Hepatocyte (in vitro differentiated cells): ENCODE measurements at regions not wholly inside any gene's neighbourhood (a gene's known extent, or its start where the extent isn't known, plus 50 kb on each side); places are given as distances from the start of the nearest gene placed in this dataset.

Experiments used
- DNase-seq: peaks from one replicate; pipeline ENCODE4 v3.0.0-alpha.2; 2016; ENCODE audit warnings: low spot score
- H2AFZ ChIP-seq: fragments of 200-600 bp; sonication (generic); 2 replicates; pipeline ENCODE4 v1.6.0; 2016; ENCODE audit warnings: antibody characterized with exemption, mild to moderate bottlenecking
- H3K27ac ChIP-seq: fragments of 200-600 bp; sonication (generic); 2 replicates; pipeline ENCODE4 v1.5.1; 2016; ENCODE audit warnings: mild to moderate bottlenecking
- H3K27me3 ChIP-seq: fragments of 200-600 bp; sonication (generic); 2 replicates; pipeline ENCODE4 v1.6.1; 2016
- H3K36me3 ChIP-seq: fragments of 200-600 bp; sonication (generic); replicated peaks from 2 replicates; pipeline ENCODE4 v1.5.1; 2016; ENCODE audit warnings: low read depth; ENCODE audit not compliant: insufficient read depth
- H3K4me1 ChIP-seq: fragments of 200-600 bp; sonication (generic); 2 replicates; pipeline ENCODE4 v1.5.1; 2016; ENCODE audit warnings: mild to moderate bottlenecking, moderate library complexity; ENCODE audit not compliant: insufficient read depth
- H3K4me2 ChIP-seq: fragments of 200-600 bp; sonication (generic); 2 replicates; pipeline ENCODE4 v1.6.0; 2016
- H3K4me3 ChIP-seq: fragments of 200-600 bp; sonication (generic); 2 replicates; pipeline ENCODE4 v1.5.1; 2016; ENCODE audit warnings: mild to moderate bottlenecking
- H3K79me2 ChIP-seq: fragments of 200-600 bp; sonication (generic); 2 replicates; pipeline ENCODE4 v1.6.0; 2017; ENCODE audit warnings: mild to moderate bottlenecking
- H3K9me2 ChIP-seq: fragments of 200-600 bp; sonication (generic); replicated peaks from 2 replicates; pipeline ENCODE4 v1.6.0; 2017; ENCODE audit warnings: mild to moderate bottlenecking; ENCODE audit not compliant: insufficient read depth
- H3K9me3 ChIP-seq: fragments of 200-600 bp; sonication (generic); 2 replicates; pipeline ENCODE4 v1.5.1; 2016; ENCODE audit warnings: low read depth, mild to moderate bottlenecking
- H4K20me1 ChIP-seq: fragments of 200-600 bp; sonication (generic); 2 replicates; pipeline ENCODE4 v1.6.0; 2016; ENCODE audit warnings: mild to moderate bottlenecking; ENCODE audit not compliant: insufficient read depth, poor library complexity, severe bottlenecking
- CTCF ChIP-seq: fragments of 200-600 bp; sonication (generic); IDR thresholded peaks from 2 replicates; pipeline ENCODE4 v1.5.1; 2016; ENCODE audit warnings: antibody characterized with exemption, mild to moderate bottlenecking; ENCODE audit not compliant: poor library complexity
- EZH2 ChIP-seq: fragments of 200-600 bp; sonication (generic); IDR thresholded peaks from 2 replicates; pipeline ENCODE4 v1.6.1; 2016; ENCODE audit warnings: antibody characterized with exemption, mild to moderate bottlenecking, borderline replicate concordance
- EZH2phosphoT487 ChIP-seq: fragments of 200-600 bp; sonication (generic); IDR thresholded peaks from one replicate; pipeline ENCODE4 v1.6.1; 2018; ENCODE audit warnings: antibody characterized with exemption, mild to moderate bottlenecking, low read depth, moderate library complexity; ENCODE audit not compliant: unreplicated experiment, severe bottlenecking
- WGBS: methylation state at CpG from one replicate; pipeline ENCODE4 v1.1.6; 2016; ENCODE audit warnings: low lambda C conversion rate; ENCODE audit errors: missing lambda C conversion rate; 5-methylcytosine and 5-hydroxymethylcytosine counted together

- Histone ChIP-seq H3K4me2 (no peak overlapping the region), H3K79me2 (no peaks in the 10 kb centered on the region), H3K36me3 (no peaks in the 10 kb centered on the region), H4K20me1 (no peaks in the 10 kb centered on the region), H3K27ac (no peak overlapping the region), H3K27me3 (no peaks in the 10 kb centered on the region), H3K9me2 (no peaks in the 10 kb centered on the region), H3K4me3 (no peak overlapping the region), H2AFZ (no peak overlapping the region), H3K9me3 (no peaks in the 10 kb centered on the region), H3K4me1 (peaks cover 22% of the 10 kb centered on the region)
- 98% methylated on average over 5 of the region's 5 CpGs for WGBS
- DNase-seq, result no peak
- TF ChIP-seq EZH2, result no peak
- TF ChIP-seq EZH2phosphoT487, result no peak
- TF ChIP-seq CTCF, result no peak
Measured at GRCh38 chr1:181175955-181176354, 87.5 kb downstream of the IER5 start.

GRCh38 chr1:181178241-181178879, 89.9 kb downstream of the IER5 start:
- no peaks in the 10 kb centered on the region for H3K79me2 ChIP-seq
- no peaks in the 10 kb centered on the region for H3K27me3 ChIP-seq
- H3K9me3 ChIP-seq, result no peaks in the 10 kb centered on the region
- no peaks in the 10 kb centered on the region for H4K20me1 ChIP-seq
- no peaks in the 10 kb centered on the region for H3K36me3 ChIP-seq
- no peak overlapping the region for H3K27ac ChIP-seq
- no peak for DNase-seq
- no peak for TF ChIP-seq EZH2phosphoT487
- no peak for TF ChIP-seq EZH2
- TF ChIP-seq CTCF, result no peak
- H3K4me2 ChIP-seq, result no peak overlapping the region
- no peak overlapping the region for H3K4me3 ChIP-seq
- no peaks in the 10 kb centered on the region for H3K9me2 ChIP-seq
- H3K4me1 ChIP-seq, result peaks cover 22% of the 10 kb centered on the region
- 64% methylated on average over 8 of the region's 9 CpGs for WGBS
- H2AFZ ChIP-seq, result no peak overlapping the region

GRCh38 chr1:181179279-181179986, 90.9 kb downstream of the IER5 start:
- no peaks in the 10 kb centered on the region for H3K79me2 ChIP-seq
- H3K4me2 ChIP-seq, result peak overlapping the region; percentile 53
- TF ChIP-seq CTCF (no peak), EZH2phosphoT487 (no peak), EZH2 (no peak)
- H3K9me3 ChIP-seq, result no peaks in the 10 kb centered on the region
- H3K4me1 ChIP-seq, result peaks cover 22% of the 10 kb centered on the region
- peak overlapping the region; percentile 50 for H3K27ac ChIP-seq
- DNase-seq, result no peak
- WGBS, result 67% methylated on average over 10 of the region's 10 CpGs
- H3K9me2 ChIP-seq, result no peaks in the 10 kb centered on the region
- no peak overlapping the region for H2AFZ ChIP-seq
- no peaks in the 10 kb centered on the region for H4K20me1 ChIP-seq
- H3K4me3 ChIP-seq, result no peak overlapping the region
- H3K27me3 ChIP-seq, result peaks cover 3% of the 10 kb centered on the region
- H3K36me3 ChIP-seq, result no peaks in the 10 kb centered on the region
